SJCRH30 (cell line): ENCODE measurements at regions not wholly inside any gene's neighbourhood (a gene's known extent, or its start where the extent isn't known, plus 50 kb on each side); places are given as distances from the start of the nearest gene placed in this dataset.
"Not testable (repeated sequence)": the region's sequence is repeated elsewhere in the genome, so short reads cannot be mapped to it uniquely, and the experiment has no call there.

Source experiments
- DNase-seq, 2 experiments: peaks; one replicate each; pipeline ENCODE4 v3.0.0-alpha.2; 2015 to 2020
- H3K27ac ChIP-seq: fragments of 250-450 bp; sonication (Bioruptor Pico); 2 replicates; pipeline ENCODE4 v1.5.1; 2020; ENCODE audit warnings: mild to moderate bottlenecking, moderate library complexity
- H3K27me3 ChIP-seq: fragments of 250-450 bp; sonication (Bioruptor Pico); 2 replicates; pipeline ENCODE4 v1.5.1; 2020; ENCODE audit warnings: mild to moderate bottlenecking, moderate library complexity
- H3K36me3 ChIP-seq: fragments of 250-450 bp; sonication (Bioruptor Pico); 2 replicates; pipeline ENCODE4 v1.5.1; 2020; ENCODE audit warnings: mild to moderate bottlenecking, moderate library complexity
- H3K4me1 ChIP-seq: fragments of 250-450 bp; sonication (Bioruptor Pico); 2 replicates; pipeline ENCODE4 v1.5.1; 2020; ENCODE audit warnings: mild to moderate bottlenecking, moderate library complexity
- H3K4me3 ChIP-seq: fragments of 250-450 bp; sonication (Bioruptor Pico); 2 replicates; pipeline ENCODE4 v1.5.1; 2020; ENCODE audit warnings: mild to moderate bottlenecking, moderate library complexity
- H3K9me3 ChIP-seq: fragments of 250-450 bp; sonication (Bioruptor Pico); replicated peaks from 2 replicates; pipeline ENCODE4 v1.5.1; 2020; ENCODE audit warnings: mild to moderate bottlenecking, moderate library complexity

DNA sequence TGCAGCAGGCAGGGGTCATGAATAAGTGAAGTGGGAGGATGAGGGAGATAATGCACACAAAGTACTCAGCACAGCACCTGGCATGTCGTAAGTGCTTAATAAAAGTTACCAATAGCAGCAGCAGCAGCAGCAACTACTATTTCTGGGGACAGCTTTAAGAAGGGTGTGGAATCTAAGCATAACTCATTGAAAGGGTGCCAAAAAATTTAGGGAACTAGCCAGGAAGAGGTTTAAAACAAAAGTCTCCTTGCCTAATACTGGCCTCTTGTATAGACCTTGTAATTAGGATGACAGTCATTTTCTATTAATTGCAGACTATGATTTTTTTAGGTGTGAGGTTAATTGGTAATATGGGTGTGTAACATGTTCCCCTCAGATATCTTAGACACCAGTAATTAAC, 179.9 kb downstream of the PTPN11 start:
- no peak for DNase-seq
- Histone ChIP-seq H3K36me3 (no peaks in the 10 kb centered on the region), H3K27ac (no peak overlapping the region), H3K9me3 (no peaks in the 10 kb centered on the region), H3K27me3 (no peaks in the 10 kb centered on the region), H3K4me3 (no peak overlapping the region), H3K4me1 (no peaks in the 10 kb centered on the region)

DNA sequence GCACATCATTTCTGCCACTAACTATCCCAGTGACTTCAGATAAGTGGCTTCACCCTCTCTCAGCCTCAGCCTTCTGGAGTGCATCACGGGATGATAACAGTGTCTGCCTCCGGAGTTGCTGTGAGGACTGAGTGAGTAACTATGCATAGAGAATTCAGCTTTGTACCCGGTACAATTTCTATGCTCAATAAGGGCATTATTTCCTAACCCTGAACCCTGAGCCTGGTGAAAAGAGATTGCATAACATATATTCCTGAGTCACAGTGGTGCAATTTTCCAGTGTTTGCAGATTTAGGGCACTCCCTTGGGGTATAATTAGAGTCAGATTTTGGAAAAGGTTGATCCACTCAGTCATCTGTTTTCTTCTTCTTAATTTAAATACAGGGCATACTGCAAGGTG, 181.1 kb downstream of the PTPN11 start:
- H3K27me3 ChIP-seq = no peaks in the 10 kb centered on the region; the same call in 1 of the 2 replicates
- no peaks in the 10 kb centered on the region for H3K9me3 ChIP-seq
- no peak overlapping the region for H3K27ac ChIP-seq
- DNase-seq = no peak
- no peaks in the 10 kb centered on the region for H3K4me1 ChIP-seq
- H3K36me3 ChIP-seq = no peaks in the 10 kb centered on the region
- no peak overlapping the region for H3K4me3 ChIP-seq

DNA sequence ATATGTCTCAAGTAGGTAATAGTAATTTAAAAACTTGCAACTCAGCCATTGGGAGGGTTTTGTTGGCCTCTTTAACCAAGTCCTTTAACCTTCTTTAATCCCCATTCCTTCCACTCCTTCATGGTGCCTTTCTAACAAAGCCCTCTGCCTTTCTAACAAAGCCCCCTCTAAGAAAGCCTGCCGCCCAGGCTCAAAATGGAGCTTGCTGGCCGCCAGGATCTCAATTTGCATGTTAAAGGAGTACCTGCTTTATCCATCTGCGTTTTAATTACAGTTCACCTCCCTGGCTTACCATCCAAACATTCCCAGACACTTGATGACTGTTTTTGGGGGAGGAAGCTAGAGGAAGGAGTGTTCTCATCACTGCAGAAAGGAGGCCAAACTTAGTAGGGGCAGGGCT, 183.4 kb downstream of the PTPN11 start:
- no peak overlapping the region for H3K4me3 ChIP-seq
- no peaks in the 10 kb centered on the region for H3K9me3 ChIP-seq
- H3K4me1 ChIP-seq = no peaks in the 10 kb centered on the region

DNA sequence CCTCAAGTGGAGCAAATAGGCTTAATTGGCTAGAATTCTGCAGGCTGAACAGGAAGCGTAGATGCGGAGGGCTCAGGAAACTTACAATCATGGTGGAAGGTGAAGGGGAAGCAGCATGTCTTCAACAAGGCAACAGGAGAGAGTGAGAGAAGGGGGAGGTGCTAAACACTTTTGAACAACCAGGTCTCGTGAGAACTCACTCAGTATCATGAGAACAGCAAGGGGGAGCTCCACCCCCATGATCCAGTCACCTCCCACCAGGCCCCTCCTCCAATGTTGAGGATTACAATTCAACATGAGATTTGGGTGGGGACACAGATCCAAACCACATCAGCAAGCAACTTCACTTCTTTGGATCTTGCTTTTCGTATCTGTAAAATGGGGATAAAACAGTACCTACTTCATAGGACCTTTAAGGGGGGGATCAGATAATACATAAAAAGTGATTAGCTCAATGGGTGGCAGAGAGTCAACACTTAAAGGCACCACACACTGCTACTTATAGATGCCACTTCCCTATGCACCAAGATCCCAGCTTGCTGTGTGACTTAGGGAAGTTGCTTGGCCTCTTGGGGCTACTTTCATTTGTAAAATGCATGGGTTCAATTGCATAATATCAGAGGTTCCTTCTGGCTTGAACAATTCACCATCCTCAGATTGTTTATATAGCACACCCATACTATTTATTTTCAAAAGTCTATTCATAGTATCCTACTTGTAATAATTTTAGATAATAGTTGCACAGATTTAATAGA, 184.8 kb upstream of the RPH3A start:
- DNase-seq = no peak

More for the DNA sequence above, 183.4 kb downstream of the PTPN11 start:
- Histone ChIP-seq H3K27me3 (no peaks in the 10 kb centered on the region; the same call in none of the 2 replicates), H3K36me3 (no peaks in the 10 kb centered on the region), H3K27ac (no peak overlapping the region)
- DNase-seq = no peak

DNA sequence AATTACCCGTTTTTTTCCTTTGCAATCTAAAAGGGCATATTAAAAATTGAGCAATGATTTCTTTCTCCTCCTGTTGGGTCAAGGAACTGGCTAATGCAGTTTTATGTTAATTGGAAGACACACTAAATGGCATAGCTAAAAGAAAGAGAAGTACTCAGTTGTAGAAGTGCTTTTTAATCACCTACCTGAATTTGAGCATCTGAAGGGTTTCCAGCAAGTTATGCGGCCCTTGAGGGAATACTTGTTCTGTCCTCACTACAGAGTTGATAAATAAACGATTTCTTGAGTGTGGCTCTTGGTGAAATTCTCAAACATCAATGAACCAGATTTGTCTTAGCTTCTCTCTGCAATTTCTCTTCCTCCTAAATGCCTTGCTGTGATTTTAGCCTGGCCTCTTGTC, 184.1 kb upstream of the RPH3A start:
- no peaks in the 10 kb centered on the region for H3K9me3 ChIP-seq
- no peaks in the 10 kb centered on the region; the same call in none of the 2 replicates for H3K27me3 ChIP-seq
- H3K27ac ChIP-seq = no peak overlapping the region
- H3K36me3 ChIP-seq = no peaks in the 10 kb centered on the region
- no peak overlapping the region for H3K4me3 ChIP-seq
- no peaks in the 10 kb centered on the region for H3K4me1 ChIP-seq
- no peak for DNase-seq

More for the DNA sequence above, 184.8 kb upstream of the RPH3A start:
- H3K36me3 ChIP-seq = no peaks in the 10 kb centered on the region
- H3K27me3 ChIP-seq = no peaks in the 10 kb centered on the region; the same call in none of the 2 replicates
- H3K9me3 ChIP-seq = no peaks in the 10 kb centered on the region
- no peak overlapping the region for H3K4me3 ChIP-seq
- no peaks in the 10 kb centered on the region for H3K4me1 ChIP-seq
- H3K27ac ChIP-seq = no peak overlapping the region

DNA sequence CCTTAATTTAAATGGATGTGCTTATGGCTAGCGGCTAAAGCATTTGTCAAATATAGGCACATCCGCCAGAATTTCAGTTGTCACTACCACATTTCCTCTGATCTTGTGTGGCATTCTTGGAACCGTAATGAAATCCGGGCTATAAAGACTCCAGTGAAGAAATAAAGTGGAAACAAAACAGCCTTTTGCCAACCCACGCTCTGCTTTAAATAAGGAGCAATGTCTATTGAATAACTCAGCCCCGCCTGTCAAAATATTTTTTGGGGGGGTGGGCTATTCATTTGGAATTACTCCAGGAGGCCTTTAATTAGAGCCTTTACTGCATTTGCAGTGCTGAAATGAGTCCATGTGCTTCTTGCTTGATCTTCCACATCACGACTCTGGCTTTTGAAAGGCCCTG, 179.6 kb upstream of the RPH3A start:
- Histone ChIP-seq H3K4me1 (no peaks in the 10 kb centered on the region), H3K27me3 (no peaks in the 10 kb centered on the region; the same call in 1 of the 2 replicates), H3K9me3 (no peaks in the 10 kb centered on the region), H3K36me3 (no peaks in the 10 kb centered on the region), H3K4me3 (no peak overlapping the region), H3K27ac (no peak overlapping the region)
- no peak for DNase-seq

DNA sequence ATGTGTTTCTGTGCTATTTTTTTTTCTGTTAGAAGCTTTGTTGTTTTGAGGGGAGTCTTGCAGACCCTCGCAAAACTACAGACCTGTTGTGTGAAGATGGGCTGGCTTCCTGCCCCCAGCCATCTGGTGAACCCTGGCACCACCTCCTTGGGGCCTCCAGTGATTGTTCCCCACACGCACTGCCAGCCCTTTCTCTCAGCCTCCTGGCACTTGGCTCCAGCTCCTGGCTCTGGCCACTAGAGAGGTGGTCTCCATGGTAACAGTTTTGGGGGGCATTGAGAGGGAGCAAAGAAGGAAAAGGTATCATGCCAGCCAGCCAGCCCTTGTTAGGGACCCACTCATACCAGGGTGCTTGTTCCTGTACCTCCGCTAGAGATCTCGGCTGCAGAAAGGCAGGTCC, 176.4 kb upstream of the RPH3A start:
- H3K27ac ChIP-seq = no peak overlapping the region
- no peaks in the 10 kb centered on the region for H3K36me3 ChIP-seq

DNA sequence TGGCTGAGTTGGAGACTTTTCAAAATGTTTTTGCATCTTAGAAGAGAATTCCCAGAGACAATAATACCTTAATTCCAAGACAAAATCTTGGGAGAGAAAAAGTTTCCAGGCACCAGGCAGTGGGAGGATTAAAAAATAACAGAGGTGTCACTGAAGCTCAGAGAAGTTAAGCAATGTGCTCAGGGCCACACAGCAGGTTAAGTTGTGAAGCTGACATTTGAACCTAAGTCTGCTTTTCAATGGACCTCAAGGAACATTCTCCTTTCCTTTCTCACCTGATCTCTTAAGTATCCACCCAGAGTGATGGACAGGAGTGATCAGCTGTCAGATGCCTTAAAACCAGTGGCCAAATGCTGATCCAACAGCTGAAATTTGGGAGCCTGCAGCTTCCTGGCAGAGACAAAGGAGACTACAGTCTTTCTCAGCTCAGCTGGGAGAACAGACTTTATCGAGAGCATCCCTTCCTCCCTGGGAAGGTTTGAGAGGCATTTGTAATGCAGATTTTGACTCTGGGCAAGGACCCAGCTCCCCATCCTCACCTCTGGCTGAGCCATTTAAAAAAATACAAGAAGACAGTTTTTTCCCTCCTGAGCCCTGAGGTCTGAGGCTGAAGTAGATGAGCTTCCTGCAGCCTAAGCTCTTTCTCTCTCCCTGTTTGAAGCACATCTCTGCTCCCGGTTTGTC, 174.9 kb upstream of the RPH3A start:
- Histone ChIP-seq H3K27me3 (no peaks in the 10 kb centered on the region), H3K4me1 (no peaks in the 10 kb centered on the region), H3K4me3 (no peak overlapping the region), H3K27ac (no peak overlapping the region), H3K36me3 (no peaks in the 10 kb centered on the region), H3K9me3 (no peaks in the 10 kb centered on the region)
- DNase-seq = no peak

More for the DNA sequence above, 176.4 kb upstream of the RPH3A start:
- H3K4me1 ChIP-seq = no peaks in the 10 kb centered on the region
- no peak for DNase-seq
- no peaks in the 10 kb centered on the region for H3K9me3 ChIP-seq
- H3K27me3 ChIP-seq = no peaks in the 10 kb centered on the region
- H3K4me3 ChIP-seq = no peak overlapping the region

DNA sequence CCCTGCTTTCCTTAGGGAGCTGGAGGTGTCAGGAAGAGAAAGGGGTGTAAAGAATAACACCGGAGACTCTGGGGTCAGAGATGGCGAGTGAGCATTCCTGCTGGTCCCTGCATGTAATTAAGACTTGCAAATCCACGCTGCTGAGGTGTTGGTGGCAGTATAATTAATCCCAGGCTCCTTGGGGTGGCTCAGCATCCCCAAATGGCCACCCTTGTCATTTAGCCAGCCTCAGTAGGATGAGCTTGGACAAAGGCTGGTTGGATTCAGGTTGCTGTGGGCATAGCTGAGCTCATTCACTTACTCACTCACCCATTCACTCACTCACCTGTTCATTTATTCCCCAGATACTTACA, 174.4 kb upstream of the RPH3A start:
- Histone ChIP-seq H3K4me1 (no peaks in the 10 kb centered on the region), H3K27me3 (no peaks in the 10 kb centered on the region), H3K27ac (no peak overlapping the region), H3K4me3 (no peak overlapping the region), H3K9me3 (no peaks in the 10 kb centered on the region), H3K36me3 (no peaks in the 10 kb centered on the region)
- DNase-seq = no peak

DNA sequence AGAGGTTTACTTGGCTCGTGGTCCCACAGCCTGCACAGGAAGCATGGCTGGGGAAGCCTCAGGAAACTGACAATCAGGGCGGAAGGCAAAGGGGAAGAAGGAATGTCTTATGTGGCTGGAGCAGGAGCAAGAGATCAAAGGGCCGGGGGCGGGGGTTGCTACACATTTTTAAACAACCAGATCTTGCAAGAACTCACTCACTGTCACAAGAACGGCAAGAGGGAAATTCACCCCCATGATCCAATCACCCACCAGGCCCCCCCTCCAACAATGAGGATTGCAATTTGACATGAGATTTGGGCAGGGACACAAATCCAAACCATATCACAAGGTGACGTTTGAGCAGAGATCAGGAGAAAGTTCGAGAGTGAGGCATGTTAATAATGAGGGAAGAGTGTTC, 163.7 kb upstream of the RPH3A start:
- H3K36me3 ChIP-seq = no peaks in the 10 kb centered on the region
- H3K4me3 ChIP-seq = no peak overlapping the region
- DNase-seq = no peak

DNA sequence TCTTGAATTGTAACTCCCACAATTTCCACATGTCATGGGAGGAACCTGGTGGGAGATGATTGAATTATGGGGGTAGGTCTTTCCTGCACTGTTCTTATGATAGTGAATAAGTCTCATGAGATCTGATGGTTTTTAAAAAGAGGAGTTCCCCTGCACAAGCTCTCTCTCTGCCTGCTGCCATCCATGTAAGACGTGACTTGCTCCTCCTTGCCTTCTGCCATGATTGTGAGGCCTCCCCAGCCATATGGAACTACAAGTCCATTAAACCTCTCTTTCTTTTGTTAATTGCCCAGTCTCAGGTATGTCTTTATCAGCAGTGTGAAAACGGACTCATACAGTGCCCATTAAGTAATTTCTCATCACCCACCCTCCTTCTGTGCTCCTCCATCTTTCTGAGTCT, 159.6 kb upstream of the RPH3A start:
- not testable (repeated sequence) for H3K4me1 ChIP-seq, H3K36me3 ChIP-seq, H3K27ac ChIP-seq, H3K27me3 ChIP-seq, DNase-seq, H3K9me3 ChIP-seq, H3K4me3 ChIP-seq

More for the DNA sequence above, 163.7 kb upstream of the RPH3A start:
- no peak overlapping the region for H3K27ac ChIP-seq
- no peaks in the 10 kb centered on the region for H3K9me3 ChIP-seq
- no peaks in the 10 kb centered on the region for H3K27me3 ChIP-seq
- no peaks in the 10 kb centered on the region for H3K4me1 ChIP-seq

DNA sequence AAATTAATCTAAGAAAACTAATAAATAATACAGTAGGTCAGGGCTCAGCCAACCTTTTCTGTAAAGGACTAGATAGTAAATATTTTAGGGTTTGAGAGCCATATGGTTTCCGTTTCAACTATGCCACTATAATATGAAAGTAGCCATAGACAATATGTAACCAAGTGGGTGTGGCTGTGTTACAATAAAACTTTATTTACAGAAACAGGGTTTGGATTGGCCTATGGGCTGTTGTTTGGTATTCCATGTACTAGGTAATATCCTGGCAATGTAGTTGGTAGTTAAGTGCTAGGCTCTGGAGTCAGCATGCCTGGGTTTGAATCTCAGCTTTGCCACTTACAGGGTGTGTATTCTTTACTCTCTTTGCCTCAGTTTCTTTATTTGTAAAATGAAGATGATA, 156.5 kb upstream of the RPH3A start:
- Histone ChIP-seq H3K9me3 (no peaks in the 10 kb centered on the region), H3K27me3 (peaks cover 3% of the 10 kb centered on the region; the same call in 1 of the 2 replicates), H3K4me3 (no peak overlapping the region), H3K4me1 (no peaks in the 10 kb centered on the region), H3K27ac (no peak overlapping the region), H3K36me3 (no peaks in the 10 kb centered on the region)
- no peak for DNase-seq

DNA sequence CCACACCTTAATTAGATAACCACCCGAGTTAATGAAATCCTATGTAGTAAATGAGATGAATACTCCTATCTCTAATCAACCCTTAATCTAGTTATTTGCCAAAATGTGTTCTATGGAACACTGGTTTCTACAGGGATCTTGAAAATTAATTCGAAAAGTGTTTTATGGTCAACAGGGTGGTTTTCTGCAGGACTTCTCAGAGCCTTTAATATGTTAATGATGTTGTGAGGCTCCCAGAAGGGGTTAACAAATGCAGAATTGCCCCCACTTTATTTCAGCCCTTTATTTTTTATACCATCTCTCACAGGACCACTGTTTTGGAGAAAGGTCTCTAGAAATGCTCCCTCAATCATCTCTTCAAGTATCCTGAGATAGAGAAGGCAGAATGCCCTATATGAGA, 153.1 kb upstream of the RPH3A start:
- H3K4me1 ChIP-seq = no peaks in the 10 kb centered on the region
- no peak overlapping the region for H3K27ac ChIP-seq
- H3K4me3 ChIP-seq = no peak overlapping the region
- H3K36me3 ChIP-seq = no peaks in the 10 kb centered on the region
- no peak for DNase-seq
- no peaks in the 10 kb centered on the region for H3K9me3 ChIP-seq
- peaks cover 3% of the 10 kb centered on the region; the same call in 1 of the 2 replicates for H3K27me3 ChIP-seq

DNA sequence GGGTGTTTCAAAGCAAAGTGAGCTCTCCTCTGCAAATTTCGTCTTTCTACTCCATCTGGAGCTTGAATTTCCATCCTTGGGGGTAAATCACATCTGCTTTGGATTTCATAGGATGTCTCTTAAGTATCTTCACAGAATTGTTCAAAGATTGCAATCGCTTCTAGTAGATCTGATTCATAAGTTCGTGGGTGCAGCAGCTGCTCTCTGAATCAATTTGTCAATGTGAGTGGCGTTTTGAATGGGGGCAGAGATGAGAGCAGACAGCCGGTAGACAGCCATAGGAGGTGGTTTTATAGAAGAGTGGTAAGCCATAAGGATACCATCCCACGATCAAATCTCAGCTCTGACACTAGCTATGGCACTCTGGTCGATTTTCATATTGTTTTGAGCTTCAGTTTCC, 146.0 kb upstream of the RPH3A start:
- Histone ChIP-seq H3K27ac (no peak overlapping the region), H3K27me3 (no peaks in the 10 kb centered on the region), H3K4me3 (no peak overlapping the region), H3K4me1 (no peaks in the 10 kb centered on the region), H3K36me3 (no peaks in the 10 kb centered on the region), H3K9me3 (no peaks in the 10 kb centered on the region)
- DNase-seq = no peak

DNA sequence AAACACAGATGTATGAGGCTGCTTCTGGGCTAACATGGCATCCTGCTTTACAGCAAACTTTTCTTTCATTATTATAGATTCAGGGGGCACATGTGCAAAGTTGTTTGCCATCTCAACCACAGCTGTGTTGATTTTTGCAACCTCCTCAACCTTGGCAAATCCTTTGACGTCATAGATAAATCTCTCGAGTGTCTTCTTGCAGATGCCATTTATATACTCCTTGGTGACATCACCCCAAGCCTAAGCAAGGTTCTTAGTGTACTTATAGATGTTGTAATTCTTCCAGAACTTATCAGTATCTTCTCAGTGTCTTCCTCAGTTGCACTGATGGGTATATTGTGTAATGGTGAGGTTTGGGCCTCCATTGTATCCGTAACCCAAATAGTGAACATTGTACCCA, 135.4 kb upstream of the RPH3A start:
- Histone ChIP-seq H3K27ac (no peak overlapping the region), H3K4me1 (no peaks in the 10 kb centered on the region), H3K4me3 (no peak overlapping the region), H3K36me3 (no peaks in the 10 kb centered on the region), H3K27me3 (no peaks in the 10 kb centered on the region), H3K9me3 (no peaks in the 10 kb centered on the region)
- no peak for DNase-seq

DNA sequence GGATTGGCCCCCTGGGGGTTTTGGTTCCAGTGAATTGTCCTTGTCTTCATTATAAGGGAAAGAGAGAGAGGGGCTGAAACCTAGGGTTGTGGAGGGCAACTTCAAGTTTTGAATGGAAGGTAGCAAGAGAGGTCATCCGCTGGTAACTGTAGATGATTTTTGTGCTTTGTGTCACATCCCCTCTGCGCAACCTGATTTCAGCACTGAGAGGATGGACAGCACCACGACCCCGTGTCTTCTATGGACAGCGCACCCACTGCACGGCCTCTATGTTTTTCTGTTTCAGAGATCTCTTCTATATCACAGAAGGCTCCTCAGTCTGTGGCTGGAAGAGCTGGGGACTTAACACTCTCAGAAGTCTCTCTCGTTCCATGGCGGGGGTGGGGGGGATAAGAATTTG, 127.0 kb upstream of the RPH3A start:
- H3K27me3 ChIP-seq = no peaks in the 10 kb centered on the region
- no peak overlapping the region for H3K4me3 ChIP-seq
- no peaks in the 10 kb centered on the region for H3K4me1 ChIP-seq
- no peaks in the 10 kb centered on the region for H3K9me3 ChIP-seq
- H3K36me3 ChIP-seq = no peaks in the 10 kb centered on the region
- peak; percentile 30 to 45 for DNase-seq
- no peak overlapping the region for H3K27ac ChIP-seq
